H1 (cell line): ENCODE measurements at regions not wholly inside any gene's neighbourhood (a gene's known extent, or its start where the extent isn't known, plus 50 kb on each side); places are given as distances from the start of the nearest gene placed in this dataset.

Experiments
- CTCF ChIA-PET: fragments of 300-600 bp; sonication (Branson Sonifier 250); formaldehyde crosslinking; loops from one replicate; lab custom pipeline; 2021; ENCODE audit not compliant: partially characterized antibody; lab: Charles Lee
- POLR2A ChIA-PET: fragments of 300-600 bp; sonication (Branson Sonifier 250); formaldehyde crosslinking; loops from one replicate; lab custom pipeline; 2021; ENCODE audit warnings: inconsistent platforms; ENCODE audit not compliant: partially characterized antibody; lab: Charles Lee
- DNase-seq, 2 experiments: peaks; one replicate each; pipeline versions ENCODE4 v3.0.0 to v3.0.0-alpha.2; 2010 to 2022; ENCODE audit warnings: low spot score in 2 of 2, low read depth in 1 of 2, mixed read lengths in 1 of 2
- FAIRE-seq: peaks from 2 replicates; lab custom pipeline; 2011; peaks lifted over from hg19 to GRCh38; lab: Jason Lieb, UNC
- H2AFZ ChIP-seq: 2 replicates; pipeline ENCODE4 v1.8.1; 2012; ENCODE audit warnings: low read length, inconsistent platforms
- H2AK5ac ChIP-seq: 2 replicates; pipeline ENCODE4 v1.6.1; 2013; ENCODE audit warnings: low read depth, low read length
- H2BK120ac ChIP-seq: replicated peaks from 2 replicates; pipeline ENCODE3; 2013; ENCODE audit warnings: low read depth, low read length, inconsistent platforms
- H2BK12ac ChIP-seq: 2 replicates; pipeline ENCODE4 v1.6.1; 2013; ENCODE audit warnings: low read depth, low read length
- H2BK15ac ChIP-seq: 2 replicates; pipeline ENCODE4 v1.6.1; 2013; ENCODE audit warnings: low read length
- H2BK20ac ChIP-seq: 2 replicates; pipeline ENCODE4 v1.6.1; 2013; ENCODE audit warnings: low read length
- H2BK5ac ChIP-seq: 2 replicates; pipeline ENCODE4 v1.6.1; 2013; ENCODE audit warnings: low read depth, low read length
- H3K14ac ChIP-seq: 2 replicates; pipeline ENCODE4 v1.6.1; 2013; ENCODE audit warnings: inconsistent platforms; ENCODE audit not compliant: insufficient read length
- H3K18ac ChIP-seq: 2 replicates; pipeline ENCODE4 v1.6.1; 2013; ENCODE audit warnings: low read length; ENCODE audit errors: extremely low read depth
- H3K23ac ChIP-seq: 2 replicates; pipeline ENCODE4 v1.6.1; 2013; ENCODE audit warnings: inconsistent platforms; ENCODE audit not compliant: insufficient read length
- H3K23me2 ChIP-seq: 2 replicates; pipeline ENCODE4 v1.6.1; 2013; ENCODE audit warnings: low read depth, low read length
- H3K27ac ChIP-seq: 2 replicates; pipeline ENCODE4 v1.6.1; 2011; ENCODE audit warnings: low read depth, low read length, inconsistent platforms
- H3K27me3 ChIP-seq, 4 experiments: replicated peaks in 1 of 4; 1 replicate in 1 of 4; 2 replicates in 3 of 4; pipeline versions ENCODE4 v1.6.1 to v1.8.1; 2011 to 2013; ENCODE audit warnings: low read length in 3 of 4, mild to moderate bottlenecking in 3 of 4, inconsistent platforms in 2 of 4, mixed read lengths in 2 of 4, moderate library complexity in 1 of 4; ENCODE audit not compliant: control insufficient read depth in 3 of 4, insufficient read depth in 3 of 4; ENCODE audit errors: extremely low read depth in 1 of 4
- H3K36me3 ChIP-seq, 4 experiments: 2 replicates each; pipeline versions ENCODE4 v1.6.1 to v1.8.1; 2011 to 2013; ENCODE audit warnings: mild to moderate bottlenecking in 4 of 4, low read length in 3 of 4, moderate library complexity in 2 of 4, control low read depth in 1 of 4, inconsistent platforms in 1 of 4; ENCODE audit not compliant: insufficient read depth in 4 of 4, control insufficient read depth in 2 of 4
- H3K4ac ChIP-seq: replicated peaks from 2 replicates; pipeline ENCODE3; 2013; ENCODE audit warnings: low read length, low read depth, mixed read lengths, inconsistent platforms; ENCODE audit not compliant: insufficient read length
- H3K4me1 ChIP-seq, 4 experiments: replicated peaks in 1 of 4; 1 replicate in 1 of 4; 2 replicates in 3 of 4; pipeline versions ENCODE4 v1.6.1 to v1.8.1; 2011 to 2013; ENCODE audit warnings: low read length in 3 of 4, inconsistent platforms in 2 of 4, mixed read lengths in 1 of 4; ENCODE audit not compliant: insufficient read depth in 4 of 4, control insufficient read depth in 3 of 4
- H3K4me2 ChIP-seq, 2 experiments: 2 replicates each; pipeline versions ENCODE4 v1.6.1 to v1.8.1; 2011 to 2013; ENCODE audit warnings: low read depth in 2 of 2, low read length in 2 of 2, control low read depth in 1 of 2, inconsistent platforms in 1 of 2, mild to moderate bottlenecking in 1 of 2; ENCODE audit not compliant: insufficient read depth in 1 of 2
- H3K4me3 ChIP-seq, 4 experiments: fragments of 200-600, 300-600 bp in 1 of 4; sonication (generic), shearing (Covaris generic), sonication (Bioruptor Twin) in 1 of 4; 2 replicates each; pipeline versions ENCODE4 v1.5.1 to v1.8.1; 2011 to 2016; ENCODE audit warnings: low read length in 4 of 4, low read depth in 3 of 4, control low read depth in 2 of 4, inconsistent platforms in 2 of 4, mild to moderate bottlenecking in 2 of 4, mixed read lengths in 1 of 4, moderate library complexity in 1 of 4; ENCODE audit not compliant: insufficient read depth in 2 of 4; ENCODE audit errors: extremely low read depth in 1 of 4
- H3K56ac ChIP-seq: replicated peaks from 2 replicates; pipeline ENCODE3; 2013; ENCODE audit warnings: low read depth, mild to moderate bottlenecking, mixed read lengths, low read length, inconsistent platforms; ENCODE audit not compliant: insufficient read length
- H3K79me1 ChIP-seq: 2 replicates; pipeline ENCODE4 v1.6.1; 2013; ENCODE audit warnings: low read depth, low read length, control low read depth
- H3K79me2 ChIP-seq, 2 experiments: 2 replicates each; pipeline versions ENCODE4 v1.6.1 to v1.8.1; 2012 to 2013; ENCODE audit warnings: low read length in 2 of 2, mild to moderate bottlenecking in 2 of 2, inconsistent platforms in 1 of 2; ENCODE audit not compliant: insufficient read depth in 2 of 2, control insufficient read depth in 1 of 2
- H3K9ac ChIP-seq, 4 experiments: replicated peaks in 1 of 4; 1 replicate in 1 of 4; 2 replicates in 3 of 4; pipeline versions ENCODE4 v1.6.1 to v1.8.1; 2011 to 2013; ENCODE audit warnings: low read depth in 3 of 4, low read length in 3 of 4, control low read depth in 2 of 4, mild to moderate bottlenecking in 2 of 4, moderate library complexity in 2 of 4, inconsistent platforms in 1 of 4; ENCODE audit errors: extremely low read depth in 1 of 4
- H3K9me3 ChIP-seq, 2 experiments: 2 replicates each; pipeline versions ENCODE4 v1.6.1 to v1.8.1; 2012 to 2013; ENCODE audit warnings: mild to moderate bottlenecking in 2 of 2, moderate library complexity in 2 of 2, control low read depth in 1 of 2, inconsistent platforms in 1 of 2, low read depth in 1 of 2, low read length in 1 of 2, mixed read lengths in 1 of 2; ENCODE audit not compliant: insufficient read depth in 2 of 2
- H4K20me1 ChIP-seq, 2 experiments: replicated peaks in 1 of 2; 2 replicates each; pipeline versions ENCODE3 to v1.8.1; 2011 to 2013; ENCODE audit warnings: inconsistent platforms in 2 of 2, low read length in 2 of 2, mild to moderate bottlenecking in 1 of 2; ENCODE audit not compliant: insufficient read depth in 2 of 2, control insufficient read depth in 1 of 2
- H4K5ac ChIP-seq: 2 replicates; pipeline ENCODE4 v1.6.1; 2013; ENCODE audit warnings: low read length, low read depth, mixed read lengths, inconsistent platforms; ENCODE audit not compliant: insufficient read length
- H4K8ac ChIP-seq: 2 replicates; pipeline ENCODE4 v1.8.0; 2013; ENCODE audit warnings: mild to moderate bottlenecking, moderate library complexity, low read length, inconsistent platforms; ENCODE audit not compliant: insufficient read depth; ENCODE audit errors: extremely low read depth
- H4K91ac ChIP-seq: replicated peaks from 2 replicates; pipeline ENCODE3; 2013; ENCODE audit warnings: low read length, mixed read lengths, inconsistent platforms; ENCODE audit not compliant: insufficient read length
- CTCF ChIP-seq, 3 experiments: IDR thresholded peaks; 1 replicate in 2 of 3; 2 replicates in 1 of 3; pipeline versions ENCODE4 v1.5.1 to v1.6.1; 2011; ENCODE audit warnings: low read length in 3 of 3, mild to moderate bottlenecking in 3 of 3, inconsistent platforms in 2 of 3, low read depth in 1 of 3, moderate library complexity in 1 of 3; ENCODE audit not compliant: insufficient read depth in 1 of 3; ENCODE audit errors: control extremely low read depth in 1 of 3
- KDM1A ChIP-seq: fragments of 200-600, 300-600 bp; sonication (generic); IDR thresholded peaks from 2 replicates; pipeline ENCODE4 v1.7.1; 2016; ENCODE audit warnings: mild to moderate bottlenecking, low read length, borderline replicate concordance
- RAD21 ChIP-seq, 2 experiments: IDR thresholded peaks in 1 of 2; conservative IDR thresholded peaks in 1 of 2; 2 replicates each; pipeline ENCODE4 v1.6.1; 2011; ENCODE audit warnings: low read depth in 2 of 2, low read length in 2 of 2, improper control_type of control experiment in 1 of 2, inconsistent platforms in 1 of 2, mild to moderate bottlenecking in 1 of 2, moderate library complexity in 1 of 2
- SIRT6 ChIP-seq: IDR thresholded peaks from one replicate; pipeline ENCODE4 v1.7.1; 2012; ENCODE audit warnings: low read length, inconsistent platforms
- WGBS, 2 experiments: shearing (Covaris generic) in 1 of 2; methylation state at CpG; one replicate each; pipeline versions ENCODE4 v1.1.6 to v1.1.7; 2013 to 2015; ENCODE audit warnings: low lambda C conversion rate in 2 of 2, mixed read lengths in 2 of 2, inconsistent platforms in 1 of 2, low coverage in 1 of 2, missing lambda C conversion rate in 1 of 2; ENCODE audit not compliant: insufficient replicate concordance in 2 of 2, insufficient coverage in 1 of 2, insufficient read length in 1 of 2; ENCODE audit errors: extremely low coverage in 1 of 2, missing lambda C conversion rate in 1 of 2; 5-methylcytosine and 5-hydroxymethylcytosine counted together

GRCh38 chr13:109332506-109333499 lies 453.6 kb downstream of the IRS2 start:
- TF ChIP-seq KDM1A (no peak), SIRT6 (no peak), CTCF (IDR thresholded peaks at IDR 0.05; ENCODE audit: control extremely low read depth in 1 of 3, insufficient read depth in 1 of 3, low read depth in 1 of 3, low read length in 3 of 3) (peak in 1 of 3 experiments; percentile 20; a peak in 1 of 4 replicates), RAD21 (IDR thresholded peaks at IDR 0.05 in 1 of 2, conservative IDR thresholded peaks at IDR 0.05 in 1 of 2; ENCODE audit: low read depth in 2 of 2, low read length in 2 of 2) (peak; percentile 17 to 49; a peak in 3 of 4 replicates)
- Histone ChIP-seq H2BK5ac (no peak overlapping the region), H3K23me2 (no peaks in the 10 kb centered on the region), H2BK12ac (no peak overlapping the region; the same call in 1 of the 2 replicates), H4K91ac (no peak overlapping the region), H3K9me3 (no peaks in the 10 kb centered on the region), H4K20me1 (no peaks in the 10 kb centered on the region), H3K79me2 (no peaks in the 10 kb centered on the region), H3K9ac (no peak overlapping the region), H3K56ac (no peak overlapping the region), H3K14ac (no peak overlapping the region), H2AK5ac (no peak overlapping the region), H4K5ac (no peak overlapping the region), H3K27me3 (no peaks in the 10 kb centered on the region), H3K4me1 (peaks cover 0 to 3% (median 0%) of the 10 kb centered on the region in 4 experiments; a peak in 2 of 7 replicates), H2BK120ac (no peak overlapping the region), H2BK15ac (no peak overlapping the region), H3K23ac (no peak overlapping the region), H2AFZ (no peak overlapping the region), H3K79me1 (no peaks in the 10 kb centered on the region), H3K4ac (no peak overlapping the region), H4K8ac (no peak overlapping the region), H3K18ac (no peak overlapping the region), H3K4me2 (no peak overlapping the region), H3K27ac (no peak overlapping the region), H3K4me3 (no peak overlapping the region), H2BK20ac (no peak overlapping the region), H3K36me3 (no peaks in the 10 kb centered on the region)
- DNase-seq (no peak), FAIRE-seq (no peak)
- POLR2A ChIA-PET, result no interaction called here
- 87% methylated on average over 26 of the region's 26 CpGs; no CpG with 5 or more reads in 1 of the 2 experiments for WGBS, 2 experiments
- CTCF ChIA-PET, result interaction anchor here (0.6 to 2.0 kb wide), 4 partner anchors 136 to 196 kb away, joined by 3 to 6 read pairs (median 4); no protein-coding TSS in a partner anchor
